ENCODE measurements at regions not wholly inside any gene's neighbourhood (a gene's known extent, or its start where the extent isn't known, plus 50 kb on each side); places are given as distances from the start of the nearest gene placed in this dataset.
A peak's percentile ranks its signal among the peaks of the same experiment; 100 is the strongest.
"Not testable (repeated sequence)": the region's sequence is repeated elsewhere in the genome, so short reads cannot be mapped to it uniquely, and the experiment has no call there.

DNA sequence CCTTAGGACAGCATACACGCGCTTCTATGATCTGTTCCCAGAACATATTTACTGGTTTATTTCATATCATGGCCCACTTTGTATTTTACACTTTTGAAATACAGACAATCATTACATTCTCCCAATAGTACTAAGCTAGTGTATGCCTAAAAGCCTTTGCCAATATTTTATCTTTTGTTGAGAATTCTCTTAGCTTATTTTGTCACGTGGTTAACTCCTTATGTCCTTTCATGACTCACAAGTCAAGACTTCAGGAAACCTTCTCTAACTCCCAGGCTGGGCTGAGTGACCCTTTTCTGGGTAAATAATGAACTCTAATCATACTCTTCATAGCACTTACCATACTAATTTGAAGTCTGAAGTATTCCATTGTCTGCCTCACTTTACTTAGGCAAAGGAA, 444.8 kb downstream of the ZNF33B start:
- DNase-seq (ENCODE audit: low read depth in 2 of 3, low spot score in 2 of 3) = not testable (repeated sequence)

GRCh38 chr10:42192450-42192849, 445.9 kb downstream of the ZNF33B start:
- peak in 1 of 3 donors; percentile 4 for DNase-seq (ENCODE audit: low read depth in 2 of 3, low spot score in 2 of 3)

- not testable (repeated sequence) for DNase-seq (ENCODE audit: low read depth in 2 of 3, low spot score in 2 of 3)
Measured at GRCh38 chr10:42187501-42188195, 450.7 kb downstream of the ZNF33B start.

GRCh38 chr10:42177793-42178689, 460.3 kb downstream of the ZNF33B start:
- peak in 2 of 3 donors; percentile 30 to 56 for DNase-seq (ENCODE audit: low read depth in 2 of 3, low spot score in 2 of 3)

DNA sequence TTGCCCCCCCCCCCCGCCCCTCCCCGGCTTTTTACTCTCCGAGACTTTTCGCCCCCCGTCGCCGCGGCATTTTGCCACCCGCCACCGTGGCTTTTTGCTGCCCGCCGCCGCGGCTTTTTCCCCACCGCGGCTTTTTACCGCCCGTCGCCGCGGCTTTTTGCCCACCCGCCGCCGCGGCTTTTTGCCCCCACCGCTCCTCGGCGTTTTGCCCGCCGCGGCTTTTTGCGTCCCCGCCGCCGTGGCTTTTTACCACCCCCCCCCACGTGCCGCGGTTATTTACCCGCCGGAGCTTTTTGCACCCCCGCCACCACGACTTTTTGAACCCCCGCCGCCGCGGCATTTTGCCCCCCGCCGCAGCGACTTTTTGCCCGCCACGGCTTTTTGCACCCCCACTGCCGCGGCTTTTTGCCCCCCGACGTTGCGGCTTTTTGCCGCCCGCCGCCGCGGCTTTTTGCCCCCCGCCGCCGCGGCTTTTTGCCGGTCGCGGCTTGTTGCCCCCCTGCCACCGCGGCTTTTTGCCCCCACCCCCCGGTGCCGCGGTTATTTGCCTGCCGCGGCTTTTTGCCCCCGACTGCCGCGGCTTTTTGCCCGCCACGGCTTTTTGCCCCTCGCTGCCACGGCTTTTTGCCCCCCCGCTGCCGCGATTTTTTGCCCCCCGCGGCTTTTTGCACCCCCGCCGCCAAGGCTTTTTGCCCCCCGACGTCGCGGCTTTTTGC, 461.1 kb downstream of the ZNF33B start:
- DNase-seq (ENCODE audit: low read depth in 2 of 3, low spot score in 2 of 3) = peak in 1 of 3 donors; percentile 33

DNA sequence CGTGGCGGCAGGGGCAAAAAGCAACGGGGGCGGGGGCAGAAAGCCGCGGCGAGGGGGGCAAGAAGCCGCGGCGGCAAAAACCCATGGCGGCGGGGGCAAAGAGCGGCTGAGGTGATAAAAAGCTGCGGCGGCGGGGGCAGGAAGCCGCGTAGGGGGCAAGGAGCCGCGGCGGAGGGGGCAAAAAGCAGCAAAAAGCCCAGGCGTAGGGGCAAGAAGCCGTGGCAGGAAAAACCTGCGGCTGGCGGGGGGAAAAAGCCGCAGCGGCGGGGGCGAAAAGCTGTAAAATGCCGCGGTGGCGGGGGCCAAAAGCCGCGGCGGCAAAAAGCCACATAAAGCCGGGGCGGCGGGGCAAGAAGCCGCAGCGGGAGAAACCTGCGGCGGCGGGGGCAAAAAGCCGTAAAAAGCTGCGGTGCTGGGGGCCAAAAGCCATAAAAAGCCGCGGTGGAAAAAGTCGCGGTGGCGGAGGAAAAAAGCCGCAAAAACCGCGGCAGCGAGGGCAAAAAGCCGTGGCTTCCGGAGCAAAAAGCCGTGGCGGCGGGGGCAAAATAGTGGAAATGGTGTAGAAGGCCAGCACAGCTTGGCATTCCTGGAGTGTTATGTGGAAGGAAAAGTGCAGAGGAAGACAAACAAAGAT, 487.8 kb downstream of the ZNF33B start:
- DNase-seq (ENCODE audit: low read depth in 2 of 3, low spot score in 2 of 3) = no peak

GRCh38 chr10:42149722-42150427, 488.5 kb downstream of the ZNF33B start:
- DNase-seq (ENCODE audit: low read depth in 2 of 3, low spot score in 2 of 3) = no peak

DNA sequence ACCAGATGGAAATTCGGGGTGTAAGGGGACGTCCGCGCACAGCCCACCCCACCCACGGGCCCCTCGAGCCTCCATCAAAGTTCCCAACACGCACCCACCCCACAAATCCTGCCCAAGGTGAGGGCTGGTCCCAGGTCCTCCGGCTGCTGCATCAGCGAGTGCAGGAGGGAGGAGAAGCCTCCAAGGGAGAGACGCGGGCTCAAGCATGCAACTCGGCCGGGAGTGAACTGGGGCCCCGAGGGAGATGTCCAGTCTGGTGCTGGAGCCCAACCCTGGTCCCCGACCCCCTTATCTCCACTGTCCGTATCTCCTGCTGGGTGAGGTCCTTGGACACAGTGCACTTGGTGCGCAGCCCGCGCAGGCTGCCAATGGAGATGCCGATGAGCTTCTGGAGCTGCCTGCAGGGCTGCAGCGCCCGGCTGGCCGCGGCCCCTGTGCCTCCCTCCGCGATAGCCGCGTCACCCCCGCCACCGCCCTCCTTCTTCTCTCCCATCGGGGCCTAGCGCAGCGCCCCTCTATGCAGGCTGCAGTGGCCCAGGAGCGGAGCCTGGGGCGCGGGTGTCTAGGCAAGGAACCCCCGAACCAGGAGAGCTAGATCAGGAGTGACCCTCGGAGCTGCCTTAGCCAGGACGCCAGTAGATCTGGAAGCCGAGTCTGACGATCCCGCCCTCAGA, 489.2 kb downstream of the ZNF33B start:
- DNase-seq (ENCODE audit: low read depth in 2 of 3, low spot score in 2 of 3) = peak in 1 of 3 donors; percentile 0

DNA sequence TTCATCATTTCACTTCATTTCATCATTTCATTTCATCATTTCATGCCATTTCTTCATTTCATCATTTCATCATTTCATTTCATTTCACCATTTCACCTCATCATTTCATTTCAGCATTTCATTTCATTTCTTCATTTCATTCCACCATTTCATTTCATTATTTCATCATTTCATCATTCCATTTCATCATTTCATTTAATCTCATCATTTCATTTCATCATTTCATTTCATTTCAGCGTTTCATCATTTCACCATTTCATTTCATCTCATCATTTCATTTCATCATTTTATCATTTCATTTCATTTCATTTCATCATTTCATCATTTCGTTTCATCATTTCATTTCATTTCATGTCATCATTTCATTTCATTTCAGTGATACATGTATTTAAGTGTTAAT, 492.2 kb downstream of the ZNF33B start:
- DNase-seq (ENCODE audit: low read depth in 2 of 3, low spot score in 2 of 3) = not testable (repeated sequence)

- DNase-seq (ENCODE audit: low read depth in 2 of 3, low spot score in 2 of 3) = not testable (repeated sequence)
Measured at GRCh38 chr10:42138023-42138422, 500.3 kb downstream of the ZNF33B start.

DNA sequence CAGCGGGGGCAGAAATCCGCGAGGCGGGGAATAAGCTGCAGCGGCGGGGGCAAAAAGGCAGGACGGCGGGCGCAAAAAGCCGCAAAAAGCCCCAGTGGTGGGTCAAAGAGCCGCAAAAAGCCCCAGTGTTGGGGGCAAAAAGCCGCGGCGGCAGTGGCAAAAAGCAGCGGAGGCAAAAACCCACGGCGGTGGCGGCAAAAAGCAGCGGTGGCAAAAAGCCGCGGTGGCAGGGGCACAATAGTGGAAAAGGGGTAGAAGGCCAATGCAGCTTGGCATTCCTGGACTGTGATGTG, 525.3 kb downstream of the ZNF33B start:
- no peak for DNase-seq (ENCODE audit: low read depth in 2 of 3, low spot score in 2 of 3)

GRCh38 chr10:42112331-42113157, 525.8 kb downstream of the ZNF33B start:
- DNase-seq (ENCODE audit: low read depth in 2 of 3, low spot score in 2 of 3) = no peak

DNA sequence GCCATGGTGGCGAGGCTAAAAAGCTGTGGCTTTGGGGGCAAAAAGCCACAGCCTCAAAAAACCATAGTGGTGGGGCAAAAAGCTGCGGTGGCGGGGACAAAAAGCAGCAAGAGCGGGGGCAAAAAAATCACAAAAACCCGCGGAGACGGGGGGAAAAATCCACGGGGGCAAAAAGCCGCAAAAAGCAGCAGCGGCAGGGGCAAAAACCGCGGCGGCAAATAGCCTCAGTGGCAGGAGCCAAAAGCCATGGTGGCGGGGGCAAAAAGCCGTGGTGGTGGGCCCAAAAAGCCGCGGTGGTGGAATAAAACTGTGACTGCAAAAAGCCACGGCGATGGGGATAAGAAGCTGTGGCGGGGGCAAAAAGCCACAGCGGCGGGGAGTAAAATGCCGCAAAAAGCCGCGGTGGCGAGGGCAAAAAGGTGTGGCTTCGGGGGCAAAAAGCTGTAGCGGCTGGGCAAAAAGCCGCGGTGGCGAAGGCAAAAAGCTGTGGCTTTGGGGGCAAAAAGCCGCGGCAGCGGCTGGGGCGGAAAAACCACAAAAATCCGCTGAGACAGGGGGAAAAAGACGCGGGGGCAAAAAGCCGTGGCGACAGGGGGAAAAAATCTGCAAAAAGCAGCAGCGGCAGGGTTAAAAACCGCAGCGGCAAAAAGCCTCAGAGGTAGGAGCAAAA, 526.6 kb downstream of the ZNF33B start:
- no peak for DNase-seq (ENCODE audit: low read depth in 2 of 3, low spot score in 2 of 3)

GRCh38 chr10:42111076-42111475, 527.3 kb downstream of the ZNF33B start:
- no peak for DNase-seq (ENCODE audit: low read depth in 2 of 3, low spot score in 2 of 3)

All from hematopoietic multipotent progenitor cell (in vitro differentiated cells).